H1 (cell line): ENCODE measurements at regions not wholly inside any gene's neighbourhood (a gene's known extent, or its start where the extent isn't known, plus 50 kb on each side); places are given as distances from the start of the nearest gene placed in this dataset.

Experiments used
- ASH2L ChIP-seq: fragments of 200-600, 300-600 bp; sonication (generic); IDR thresholded peaks from one replicate; pipeline ENCODE4 v1.7.1; 2017; ENCODE audit warnings: low read length
- JUND ChIP-seq: IDR thresholded peaks from 2 replicates; pipeline ENCODE4 v1.6.1; 2011; ENCODE audit warnings: mild to moderate bottlenecking, improper control_type of control experiment, low read length
- PHF8 ChIP-seq: fragments of 200-600 bp; sonication (generic); conservative IDR thresholded peaks from 2 replicates; pipeline ENCODE4 v1.7.1; 2012; ENCODE audit warnings: low read depth, mild to moderate bottlenecking, inconsistent platforms, low read length, moderate library complexity
- SAP30 ChIP-seq: fragments of 300-600 bp; sonication (generic); IDR thresholded peaks from 2 replicates; pipeline ENCODE4 v1.7.1; 2012; ENCODE audit warnings: low read length, moderate library complexity, mild to moderate bottlenecking, inconsistent platforms; ENCODE audit not compliant: insufficient read depth, insufficient replicate concordance
- SUZ12 ChIP-seq: fragments of 200-600 bp; sonication (generic); IDR thresholded peaks from 2 replicates; pipeline ENCODE4 v1.6.1; 2012; ENCODE audit warnings: mild to moderate bottlenecking, inconsistent platforms, low read length, moderate library complexity, mixed read lengths
- TF ChIP-seq, protein P1 (sequence below): IDR thresholded peaks from 2 replicates; pipeline ENCODE4 v1.6.1; 2011; ENCODE audit warnings: low read depth, mild to moderate bottlenecking, low read length; ENCODE audit not compliant: insufficient read depth

DNA sequence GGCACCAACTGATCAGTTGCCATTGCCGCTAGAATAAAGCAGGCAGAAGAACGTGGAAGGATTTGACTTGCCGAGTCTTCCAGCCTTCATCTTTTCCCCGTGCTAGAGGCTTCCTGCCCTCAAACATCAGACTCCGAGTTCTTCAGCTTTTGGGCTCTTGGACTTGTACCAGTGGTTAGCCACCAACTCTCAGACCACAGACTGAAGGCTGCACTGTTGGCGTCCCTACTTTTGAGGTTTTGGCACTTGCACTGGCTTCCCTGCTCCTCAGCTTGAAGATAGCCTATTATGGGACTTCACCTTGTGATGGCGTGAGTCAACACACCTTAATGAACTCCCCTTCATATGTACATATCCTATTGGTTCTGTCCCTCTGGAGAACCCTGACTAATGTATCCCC lies 57.3 kb upstream of the KCND2 start (continued):
- TF ChIP-seq, protein P1, sequence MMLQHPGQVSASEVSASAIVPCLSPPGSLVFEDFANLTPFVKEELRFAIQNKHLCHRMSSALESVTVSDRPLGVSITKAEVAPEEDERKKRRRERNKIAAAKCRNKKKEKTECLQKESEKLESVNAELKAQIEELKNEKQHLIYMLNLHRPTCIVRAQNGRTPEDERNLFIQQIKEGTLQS = no peak
- TF ChIP-seq ASH2L (no peak), SUZ12 (no peak), SAP30 (no peak), JUND (no peak), PHF8 (no peak)
- TF ChIP-seq, all 59 proteins: peak for 0
